AML-193 (cell line): ENCODE measurements at regions not wholly inside any gene's neighbourhood (a gene's known extent, or its start where the extent isn't known, plus 50 kb on each side); places are given as distances from the start of the nearest gene placed in this dataset.
"Not testable (repeated sequence)": the region's sequence is repeated elsewhere in the genome, so short reads cannot be mapped to it uniquely, and the experiment has no call there.

ENCODE experiments used
- DNase-seq, 2 experiments: peaks; one replicate each; lab custom pipeline; 2025; lab: John Stamatoyannopoulos, UW

DNA sequence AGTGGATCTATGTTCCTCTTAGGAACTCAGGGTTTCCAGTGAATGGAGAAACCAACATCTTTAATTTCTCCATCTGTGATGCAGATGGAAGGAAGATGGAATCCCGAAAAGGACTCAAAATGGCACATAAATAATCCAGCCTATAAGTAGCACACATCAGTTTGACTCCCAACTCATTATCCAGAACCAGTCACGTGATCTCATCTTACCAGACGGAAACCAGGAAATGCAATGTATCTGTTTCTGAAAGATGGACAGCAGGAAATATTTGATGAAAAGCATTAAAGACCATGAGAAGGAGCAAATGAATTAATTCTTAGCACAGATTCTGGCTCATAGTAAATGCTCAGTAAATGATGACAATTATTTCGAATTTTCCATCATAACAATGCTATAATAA is 443.1 kb upstream of the FMR1 start:
- no peak for DNase-seq

DNA sequence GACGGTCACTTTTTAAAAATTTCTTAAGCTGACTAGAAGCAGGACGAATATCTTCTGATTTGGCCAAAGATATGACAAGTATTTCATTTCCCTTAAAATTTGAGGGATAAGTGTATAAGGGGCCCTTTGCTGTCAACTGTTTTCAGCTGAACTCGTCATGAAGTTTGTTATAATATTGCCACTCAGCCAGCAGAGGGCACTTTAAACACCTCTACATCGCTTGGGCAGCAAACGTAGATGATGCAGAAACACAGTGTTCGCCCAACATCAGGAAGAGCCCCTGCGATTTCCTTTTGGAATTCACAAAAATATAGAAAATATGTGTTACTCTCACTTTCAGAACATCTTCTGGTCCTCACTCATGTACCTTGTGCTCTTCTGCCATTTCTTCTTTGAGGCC is 435.7 kb upstream of the FMR1 start:
- DNase-seq: peak in 1 of 2 experiments; percentile 3

DNA sequence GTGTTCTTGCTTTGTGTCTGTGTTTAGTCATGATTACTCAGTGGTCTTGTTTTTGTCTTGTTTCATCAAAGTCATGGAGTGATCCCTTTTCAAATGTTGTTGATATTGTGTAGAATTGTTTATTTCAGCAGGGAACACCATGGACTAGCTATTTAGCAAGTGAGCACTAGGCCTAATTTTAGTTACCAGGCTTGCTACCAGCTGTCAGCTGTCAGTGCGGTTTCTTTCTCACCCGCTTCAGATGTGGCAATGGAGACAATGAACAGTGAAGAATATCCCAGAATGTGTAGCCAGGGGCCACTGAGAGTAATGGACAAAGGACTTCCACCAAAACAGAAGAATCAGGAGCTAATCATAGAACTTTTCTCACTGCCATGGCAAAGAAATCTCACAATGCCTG is 432.8 kb upstream of the FMR1 start:
- DNase-seq: no peak

DNA sequence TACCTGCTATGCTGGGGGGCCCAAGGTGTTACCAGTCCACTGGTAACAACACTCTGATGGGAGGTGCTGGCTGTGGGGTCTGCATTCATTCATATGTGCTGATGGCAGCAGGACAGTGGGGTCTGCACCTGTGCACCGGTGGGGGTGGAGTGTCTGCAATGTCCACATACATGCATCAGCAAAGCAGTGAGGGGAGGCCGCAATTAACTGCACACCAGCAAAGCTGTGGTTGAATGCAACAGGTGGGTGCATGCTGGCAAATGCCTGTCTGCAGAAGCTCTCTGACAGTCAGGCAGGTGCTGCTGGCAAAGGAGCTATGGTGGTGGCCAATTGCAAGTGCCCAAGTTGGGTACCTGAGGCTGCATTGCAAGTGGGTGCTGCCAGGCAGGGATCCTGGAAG is 426.5 kb upstream of the FMR1 start:
- DNase-seq: no peak

DNA sequence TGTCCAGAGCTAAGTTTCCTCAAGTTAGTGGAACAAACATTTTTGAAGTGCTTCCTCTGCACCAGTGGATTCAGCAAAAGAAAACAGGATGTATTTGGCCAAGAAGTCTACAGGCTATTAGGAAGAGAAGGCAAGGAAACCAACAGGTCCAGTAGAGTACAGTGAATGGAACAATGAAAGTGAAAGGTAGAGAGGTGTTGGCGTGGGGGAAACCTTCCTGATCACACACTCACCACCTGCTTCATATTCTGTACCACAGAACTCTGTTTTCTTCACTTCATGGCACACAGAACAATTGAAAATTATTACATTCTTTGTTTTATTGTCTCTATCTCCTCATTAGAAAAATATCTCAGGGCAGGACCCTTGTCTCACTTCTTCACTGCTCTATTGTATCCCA is 417.4 kb upstream of the FMR1 start:
- no peak for DNase-seq

DNA sequence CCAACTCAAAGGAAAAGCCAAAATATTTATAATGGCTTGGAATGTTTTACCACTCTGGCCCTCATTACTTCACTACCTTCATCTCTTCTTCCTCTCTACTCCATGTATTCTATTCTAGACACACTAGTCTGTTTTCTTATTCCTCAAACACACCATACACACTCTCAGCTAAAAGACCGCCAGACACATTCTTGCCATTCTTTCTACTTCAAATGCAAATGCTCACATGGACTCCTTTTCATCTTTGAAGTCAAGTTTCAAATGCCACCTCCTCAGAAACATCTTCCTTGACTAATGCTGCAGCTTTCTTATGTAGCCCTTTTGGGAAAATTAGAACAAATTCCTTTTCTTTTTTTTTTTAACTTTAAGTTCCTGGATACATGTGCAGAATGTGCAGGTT is 412.9 kb upstream of the FMR1 start:
- no peak for DNase-seq

DNA sequence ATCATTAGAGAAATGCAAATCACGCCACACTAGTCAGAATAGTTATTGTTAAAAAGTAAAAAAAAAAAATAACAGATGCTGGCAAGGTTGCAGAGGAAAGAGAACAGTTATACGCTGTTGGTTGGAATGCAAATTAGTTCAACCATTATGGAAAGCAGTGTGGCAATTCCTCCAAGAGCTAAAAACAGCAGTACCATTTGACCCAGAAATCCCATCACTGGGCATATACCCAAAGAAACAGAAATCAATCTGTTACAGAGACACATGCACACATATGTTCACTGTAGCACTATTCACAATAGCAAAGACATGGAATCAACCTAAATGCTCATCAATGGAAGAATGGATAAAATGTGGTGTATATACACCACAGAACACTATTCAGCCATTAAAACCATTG is 388.7 kb upstream of the FMR1 start:
- DNase-seq: no peak

DNA sequence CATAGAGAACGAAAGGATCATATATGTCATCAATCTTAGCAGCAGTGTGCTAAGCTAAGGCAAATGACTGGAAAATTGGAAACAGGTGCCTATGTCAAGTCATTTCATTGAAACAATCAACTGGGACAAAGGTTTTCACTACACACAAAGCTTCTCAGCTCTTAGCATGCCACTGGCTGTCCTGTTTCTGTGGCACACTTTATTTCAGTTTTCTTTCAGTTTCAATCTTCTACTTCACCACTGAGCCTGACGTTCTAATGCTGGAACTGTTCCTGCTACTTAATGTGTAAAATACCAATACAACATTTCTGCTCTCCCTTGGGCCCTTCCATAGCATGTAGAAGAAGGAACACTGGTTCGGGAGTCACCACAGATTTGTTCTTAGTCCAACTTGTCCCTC is 378.3 kb upstream of the FMR1 start:
- DNase-seq: no peak

DNA sequence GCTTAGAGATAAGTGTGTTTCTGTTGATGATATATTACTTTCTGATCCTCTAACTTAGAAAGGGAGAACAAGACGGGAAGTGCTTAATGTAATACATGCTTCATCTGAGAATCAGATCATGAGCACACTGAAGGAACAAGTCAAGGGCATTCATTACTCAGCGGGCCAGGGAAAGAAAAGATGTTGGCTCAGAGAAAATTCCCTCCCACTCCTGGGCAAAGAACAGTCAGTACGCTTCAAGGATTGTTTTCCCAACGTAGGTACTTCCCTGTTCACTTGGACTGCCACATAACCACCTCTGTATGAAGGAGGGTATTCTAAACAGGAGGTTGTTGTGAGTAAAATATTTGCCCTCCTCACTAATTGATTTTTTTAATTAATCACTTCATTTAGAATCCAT is 374.5 kb upstream of the FMR1 start:
- no peak for DNase-seq

DNA sequence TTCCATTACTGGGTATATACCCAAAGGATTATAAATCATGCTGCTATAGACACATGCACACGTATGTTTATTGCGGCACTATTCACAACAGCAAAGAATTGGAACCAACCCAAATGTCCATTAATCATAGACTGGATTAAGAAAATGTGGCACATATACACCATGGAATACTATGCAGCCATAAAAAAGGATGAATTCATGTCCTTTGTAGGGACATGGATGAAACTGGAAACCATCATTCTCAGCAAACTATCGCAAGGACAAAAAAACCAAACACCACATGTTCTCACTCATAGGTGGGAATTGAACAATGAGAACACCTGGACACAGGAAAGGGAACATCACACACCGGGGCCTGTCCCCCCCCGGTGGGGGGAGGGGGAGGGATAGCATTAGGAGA is 363.7 kb upstream of the FMR1 start:
- not testable (repeated sequence) for DNase-seq

DNA sequence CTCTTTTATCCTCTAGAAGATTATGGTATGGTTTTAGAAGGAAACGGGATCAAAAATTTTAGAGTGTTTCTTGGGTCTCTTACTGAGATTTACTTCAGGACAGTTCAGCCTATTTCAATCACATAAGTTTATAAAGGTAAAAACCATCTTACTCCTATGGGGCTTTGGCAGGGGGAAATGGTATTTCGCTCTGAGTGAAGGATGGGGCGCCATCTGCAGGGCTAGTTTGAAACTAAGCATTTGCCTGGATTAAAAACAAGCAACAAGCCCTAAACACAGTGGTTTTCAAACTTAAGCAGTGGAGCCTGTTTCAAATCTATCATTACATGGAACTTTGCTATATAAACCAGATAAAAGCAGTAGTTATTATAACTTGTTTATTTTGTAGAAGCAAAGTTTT is 361.5 kb upstream of the FMR1 start:
- DNase-seq: peak in 1 of 2 experiments; percentile 10

DNA sequence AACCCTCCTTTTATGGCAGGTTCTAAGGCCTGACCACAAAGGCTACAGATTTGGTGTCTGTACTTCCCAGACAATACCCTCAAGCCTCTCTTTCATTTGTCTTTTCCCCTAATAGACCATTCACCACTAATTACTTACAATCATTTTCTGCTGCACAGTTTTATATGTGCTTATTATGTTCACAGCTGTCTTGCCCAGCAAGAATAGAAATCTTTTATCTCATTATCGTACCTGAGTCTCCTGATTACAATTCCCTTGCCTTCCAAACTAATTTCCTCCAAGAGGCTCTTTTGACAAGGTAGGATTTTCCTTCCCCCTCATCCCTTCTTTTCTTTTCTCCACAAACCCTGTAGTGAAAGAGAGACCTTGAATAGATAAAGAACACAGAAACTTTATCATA is 352.5 kb upstream of the FMR1 start:
- DNase-seq: no peak

DNA sequence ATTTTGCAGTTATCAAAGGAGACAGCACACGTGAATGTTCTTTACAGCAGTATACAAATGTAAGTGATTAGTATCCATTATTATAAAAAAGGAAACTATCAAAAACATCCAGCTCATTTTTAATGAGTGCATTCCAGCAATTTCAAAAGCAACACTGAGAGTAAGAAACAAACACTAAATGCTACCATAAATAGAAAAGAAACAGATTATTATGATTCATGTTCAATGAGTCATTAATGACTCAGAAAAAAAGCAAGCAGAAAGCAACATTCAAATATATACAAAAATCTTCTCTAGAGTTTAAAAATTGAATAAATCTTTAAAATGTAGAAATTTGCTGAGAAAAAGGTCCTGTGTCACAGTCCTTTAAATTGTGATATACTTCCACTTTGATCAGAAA is 346.5 kb upstream of the FMR1 start:
- no peak for DNase-seq

DNA sequence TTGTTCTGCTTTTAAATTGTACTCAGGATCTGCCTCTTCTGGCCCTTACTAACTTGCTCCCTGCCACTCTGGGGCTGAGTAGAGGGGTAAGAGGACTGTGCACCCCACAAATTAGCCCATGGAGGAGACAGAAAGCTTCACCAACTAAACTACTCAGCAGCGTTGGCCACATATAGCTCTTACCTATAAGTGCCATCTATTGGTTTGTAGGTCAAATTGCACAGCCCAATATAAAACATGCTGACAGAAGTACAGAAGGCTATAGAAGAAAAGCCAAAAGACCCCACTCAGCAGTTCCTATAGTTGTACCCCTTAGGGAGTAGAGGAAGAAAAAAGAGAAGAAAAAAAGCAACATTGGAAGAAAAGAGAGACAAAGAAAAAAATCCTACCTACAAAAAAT is 341.2 kb upstream of the FMR1 start:
- DNase-seq: no peak

DNA sequence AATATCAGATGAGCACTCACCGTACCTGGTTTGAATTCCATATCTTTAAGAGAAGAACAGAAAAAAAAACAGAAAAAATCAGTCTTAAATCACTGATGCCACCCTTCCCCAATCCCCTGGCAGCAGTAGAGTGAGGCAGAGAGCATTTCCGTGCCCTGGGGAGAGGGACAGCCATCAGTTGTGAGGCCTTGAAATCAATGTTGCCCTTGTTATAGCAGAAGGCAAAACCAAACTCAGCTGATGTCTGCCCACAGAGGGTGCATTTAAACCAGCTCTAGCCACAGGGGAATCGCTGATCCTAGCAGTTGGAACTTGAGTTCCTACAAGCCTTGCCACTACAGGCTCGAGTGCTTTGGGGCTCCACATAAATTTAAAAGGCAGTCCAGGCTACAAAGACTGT is 338.5 kb upstream of the FMR1 start:
- DNase-seq: no peak

DNA sequence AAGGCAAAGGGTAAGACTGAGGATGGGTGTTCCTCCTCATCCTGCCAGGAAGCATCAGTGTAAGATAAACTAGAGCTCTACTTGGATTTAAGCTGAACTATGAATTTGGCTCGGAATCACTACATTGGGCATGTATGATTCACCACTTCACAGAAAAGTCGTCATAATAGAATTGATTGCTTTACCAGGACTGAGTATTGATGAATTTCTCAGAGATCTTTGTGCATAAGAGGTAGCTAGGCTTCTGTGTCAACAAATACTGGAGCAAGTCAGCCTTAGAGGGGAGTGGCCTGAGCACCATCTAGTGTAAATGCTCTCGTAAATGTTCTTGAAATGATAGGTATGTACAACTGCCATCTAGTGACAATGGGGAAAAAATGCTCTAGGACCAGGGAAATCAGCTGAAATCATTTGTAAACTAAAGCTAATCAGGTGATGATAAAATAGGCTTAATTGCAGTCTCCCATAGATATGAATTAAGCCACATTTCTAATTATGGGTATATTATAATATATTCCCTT is 309.5 kb upstream of the FMR1 start:
- no peak for DNase-seq

DNA sequence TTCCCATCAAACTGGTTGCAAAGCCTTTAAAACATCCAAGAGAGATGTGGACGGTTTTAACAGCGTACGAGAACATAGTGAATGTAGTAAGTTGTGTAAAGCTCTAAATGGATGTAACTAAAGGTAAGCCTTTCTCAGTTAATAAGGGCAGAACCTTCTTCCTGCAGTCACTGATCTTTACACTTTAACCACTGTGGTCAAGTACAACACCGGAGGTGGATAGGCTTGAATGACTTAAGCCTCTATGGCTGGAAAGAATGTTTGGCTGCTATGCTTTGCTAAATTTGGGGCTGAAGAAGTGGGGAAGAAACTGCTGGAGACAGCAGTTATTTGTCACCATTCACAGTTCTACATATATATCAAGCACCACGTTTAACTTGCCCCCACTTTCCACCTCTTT is 285.1 kb upstream of the FMR1 start:
- DNase-seq: no peak

DNA sequence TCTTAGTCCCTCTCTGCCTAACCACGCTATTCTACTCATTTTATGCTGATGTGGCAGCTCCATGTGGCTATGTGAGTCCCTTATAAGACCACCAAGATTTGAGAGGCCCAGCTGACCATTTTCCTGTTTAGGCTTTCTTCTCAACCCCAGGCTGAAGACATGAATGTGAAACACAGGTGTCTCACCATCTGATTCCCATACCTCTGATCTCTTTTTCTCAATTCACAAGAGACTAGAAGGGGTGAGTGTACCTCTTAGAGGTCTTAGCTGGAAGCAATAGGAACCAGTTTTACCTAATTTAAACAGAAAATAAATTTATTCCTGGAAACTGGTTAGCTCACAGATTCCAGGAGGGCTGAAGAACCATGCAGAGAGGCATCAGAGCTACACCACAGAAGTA is 276.5 kb upstream of the FMR1 start:
- DNase-seq: no peak

DNA sequence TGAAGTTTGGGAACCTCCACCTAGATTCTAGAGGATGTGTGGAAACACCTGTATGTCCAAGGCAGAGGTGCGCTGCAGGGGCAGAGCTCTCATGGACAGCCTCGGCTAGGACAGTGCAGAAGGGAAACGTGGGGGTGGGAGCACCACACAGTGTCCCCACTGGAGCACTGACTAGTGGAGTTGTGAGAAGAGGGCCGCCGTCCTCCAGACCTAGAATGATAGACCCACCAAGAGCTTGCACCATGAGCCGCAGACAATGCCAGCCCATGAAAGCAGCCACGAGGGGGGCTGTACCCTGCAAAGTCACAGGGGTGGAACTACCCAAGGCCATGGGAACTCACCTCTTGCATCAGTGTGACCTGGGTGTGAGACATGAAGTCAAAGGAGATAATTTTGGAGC is 274.5 kb upstream of the FMR1 start:
- DNase-seq: no peak

DNA sequence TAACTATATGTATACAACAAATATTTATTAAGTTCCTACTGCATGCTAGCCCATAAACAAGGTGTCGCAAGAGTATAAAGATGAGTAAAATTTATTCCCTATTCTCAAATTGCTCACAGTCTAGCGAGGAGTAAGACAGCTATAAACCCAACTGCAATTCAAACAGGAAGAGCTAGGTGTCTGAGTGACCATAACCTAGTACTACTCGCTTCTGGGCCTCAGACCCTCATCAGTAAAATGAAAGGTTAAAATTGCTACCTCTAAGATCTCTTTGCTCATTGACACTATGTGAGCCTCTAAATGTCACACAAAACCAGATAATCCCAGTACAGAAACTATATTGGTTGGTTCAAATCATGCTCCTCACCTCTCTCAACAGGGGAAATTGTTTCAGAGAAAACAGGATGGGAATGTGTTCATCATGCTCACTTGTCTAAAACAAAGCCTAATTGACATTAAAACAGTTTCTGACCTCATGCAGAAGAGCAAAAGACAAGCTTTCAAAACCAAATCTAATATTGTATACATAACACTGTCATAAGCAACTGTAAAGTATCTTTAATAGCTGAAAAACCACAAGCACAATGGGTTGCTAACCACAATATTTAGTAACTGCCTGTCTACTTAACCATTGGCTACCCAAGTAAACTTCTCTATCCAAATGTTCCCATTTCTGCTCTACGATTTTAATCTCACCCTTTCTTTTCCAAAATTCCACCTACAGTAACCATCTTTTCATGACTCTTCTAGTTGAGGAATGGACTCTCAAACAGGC is 264.6 kb upstream of the FMR1 start:
- peak; percentile 11 to 21 for DNase-seq

DNA sequence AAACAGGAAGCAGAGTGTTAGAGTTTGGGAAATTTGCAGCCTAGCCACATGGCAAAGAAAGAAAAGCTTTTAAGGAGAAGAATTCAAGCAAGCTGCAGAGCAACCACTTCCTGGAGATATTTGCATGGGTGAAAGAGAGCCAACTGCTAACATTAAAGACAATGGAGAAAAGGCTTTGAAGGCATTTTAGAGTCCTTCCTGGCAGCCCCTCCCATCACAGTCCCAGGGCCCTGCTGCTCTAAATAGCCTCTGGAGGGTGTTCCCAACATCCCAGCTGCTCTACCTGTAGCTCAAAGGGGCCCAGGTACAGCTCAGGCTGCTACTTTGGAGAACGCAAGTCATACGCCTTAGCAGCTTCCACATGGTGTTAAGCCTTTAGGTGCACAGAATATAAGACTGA is 235.9 kb upstream of the FMR1 start:
- no peak for DNase-seq

DNA sequence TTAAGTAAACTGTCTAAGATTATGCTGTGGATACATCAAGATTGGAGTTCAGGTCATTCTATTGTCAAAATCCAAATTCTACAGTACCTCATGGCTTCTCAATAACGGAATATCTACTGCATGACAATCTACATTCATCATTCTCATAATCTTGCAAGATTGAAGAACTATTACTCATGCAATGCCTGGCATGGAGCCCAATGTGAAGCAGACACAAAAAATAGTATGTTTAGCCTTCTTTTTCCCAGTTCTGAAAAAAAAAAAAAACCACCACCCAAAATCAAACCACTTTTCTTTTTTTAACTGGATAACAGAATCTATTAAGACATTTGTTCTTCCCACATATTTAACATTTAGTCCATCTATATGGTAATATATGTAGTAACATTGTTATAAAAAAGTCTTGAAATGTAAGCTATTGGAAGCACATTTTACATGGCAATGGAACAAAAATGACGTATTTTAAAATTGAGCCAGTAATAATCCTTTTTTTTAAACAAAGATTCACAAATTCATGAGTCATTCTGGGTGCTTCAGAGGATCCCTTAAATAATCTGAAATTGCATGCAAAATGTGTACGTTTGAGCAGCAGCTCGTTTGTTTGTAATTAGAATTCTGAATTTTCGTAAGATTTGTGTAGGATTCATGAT is 232.2 kb upstream of the FMR1 start:
- no peak for DNase-seq

DNA sequence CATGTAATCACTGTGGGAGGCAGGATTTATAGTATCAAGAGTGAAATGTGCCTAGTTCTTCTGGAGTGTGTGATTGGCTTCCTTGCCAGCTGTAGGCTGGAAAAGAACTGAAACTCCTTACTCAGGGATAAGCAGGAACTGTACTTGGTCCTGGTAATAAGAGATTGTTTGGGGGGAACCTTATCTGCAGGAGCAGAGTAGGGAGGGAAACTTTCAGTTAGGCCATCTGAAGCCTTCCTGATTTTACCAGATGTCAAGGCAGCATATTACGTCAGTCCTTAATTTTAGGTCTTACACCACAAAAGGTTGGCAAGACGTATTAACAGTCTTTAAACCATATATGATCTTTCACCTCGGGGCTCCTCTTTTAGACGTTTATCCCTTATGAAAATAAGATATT is 231.5 kb upstream of the FMR1 start:
- DNase-seq: no peak

DNA sequence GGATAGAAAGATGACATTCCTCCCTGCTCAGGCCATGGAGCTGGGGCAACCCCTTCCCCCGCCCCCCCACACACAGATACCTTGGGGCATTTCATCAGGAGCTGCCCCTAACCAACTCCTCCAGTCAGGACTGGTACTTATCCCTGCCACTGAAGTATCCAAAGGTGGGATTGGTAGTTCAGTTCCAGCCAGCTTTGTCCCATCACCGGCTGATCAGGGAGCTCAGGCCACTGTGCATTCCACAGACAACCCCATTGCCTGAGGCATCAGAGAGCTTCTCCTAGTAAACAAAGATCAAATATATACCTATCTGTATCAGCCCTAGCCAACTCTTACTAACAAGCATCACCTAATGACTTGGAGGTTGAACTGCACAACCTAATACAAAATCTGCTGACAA is 218.2 kb upstream of the FMR1 start:
- DNase-seq: no peak
